Astrocyte of the spinal cord (primary cell): ENCODE measurements at regions not wholly inside any gene's neighbourhood (a gene's known extent, or its start where the extent isn't known, plus 50 kb on each side); places are given as distances from the start of the nearest gene placed in this dataset.
"Not testable (repeated sequence)": the region's sequence is repeated elsewhere in the genome, so short reads cannot be mapped to it uniquely, and the experiment has no call there.

Source experiments
- DNase-seq: peaks from one replicate; pipeline ENCODE4 v3.0.0; 2011; ENCODE audit warnings: low read depth, low spot score
- H3K4me3 ChIP-seq: 2 replicates; pipeline ENCODE4 v1.5.1; 2011; ENCODE audit warnings: low read depth, mild to moderate bottlenecking, low read length, moderate library complexity
- CTCF ChIP-seq: IDR thresholded peaks from 2 replicates; pipeline ENCODE4 v1.5.1; 2012; ENCODE audit warnings: low read depth, mild to moderate bottlenecking, low read length, inconsistent platforms
- in situ Hi-C: cut with HindIII; loops from 2 replicates; pipeline ENCODE4 v1.10.0; 2017; ENCODE audit warnings: low sequenced_read_pairs

GRCh38 chr7:25597946-25598345 is 369.7 kb upstream of the NPVF start:
- H3K4me3 ChIP-seq = no peak overlapping the region
- no peak for DNase-seq
- no peak for TF ChIP-seq CTCF
- in situ Hi-C loops = no loop called here

GRCh38 chr7:25598765-25599164 is 370.5 kb upstream of the NPVF start:
- DNase-seq = no peak
- in situ Hi-C loops = no loop called here
- H3K4me3 ChIP-seq = no peak overlapping the region
- no peak for TF ChIP-seq CTCF

DNA sequence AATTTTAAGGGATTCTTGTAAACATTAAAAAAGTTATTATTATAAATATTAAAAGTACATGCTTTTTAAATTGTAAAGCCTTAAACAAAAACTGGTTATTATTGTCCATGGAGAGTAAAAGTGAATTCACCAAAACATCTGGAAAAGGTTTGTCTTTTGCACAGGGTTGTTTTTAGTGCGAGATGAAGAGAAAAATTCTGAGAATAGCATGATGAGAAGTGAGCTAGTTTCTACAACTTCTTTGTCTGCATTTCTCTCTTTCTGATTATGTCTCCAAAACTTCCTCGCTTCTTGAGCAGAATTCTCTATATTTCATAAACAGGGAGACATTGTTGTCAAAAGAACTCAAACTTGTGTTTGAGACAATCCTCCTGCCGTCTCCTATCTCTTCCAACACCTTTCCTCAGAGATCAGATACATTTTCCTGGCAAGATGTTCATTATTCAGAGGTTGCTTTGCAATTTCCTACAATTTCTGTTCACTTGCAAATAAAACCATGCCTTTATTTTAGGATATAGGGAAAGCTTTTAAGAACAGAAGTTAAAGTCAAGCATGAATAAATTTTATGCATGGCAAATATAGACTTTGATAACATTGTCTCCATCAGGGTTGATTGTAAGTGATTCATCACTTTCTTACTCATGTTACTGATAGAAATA is 372.1 kb upstream of the NPVF start:
- DNase-seq = no peak
- in situ Hi-C loops = no loop called here
- H3K4me3 ChIP-seq = no peak overlapping the region
- no peak for TF ChIP-seq CTCF

- in situ Hi-C loops, H3K4me3 ChIP-seq, DNase-seq: not testable (repeated sequence)
Measured at GRCh38 chr7:25602730-25603426, 374.6 kb upstream of the NPVF start.

DNA sequence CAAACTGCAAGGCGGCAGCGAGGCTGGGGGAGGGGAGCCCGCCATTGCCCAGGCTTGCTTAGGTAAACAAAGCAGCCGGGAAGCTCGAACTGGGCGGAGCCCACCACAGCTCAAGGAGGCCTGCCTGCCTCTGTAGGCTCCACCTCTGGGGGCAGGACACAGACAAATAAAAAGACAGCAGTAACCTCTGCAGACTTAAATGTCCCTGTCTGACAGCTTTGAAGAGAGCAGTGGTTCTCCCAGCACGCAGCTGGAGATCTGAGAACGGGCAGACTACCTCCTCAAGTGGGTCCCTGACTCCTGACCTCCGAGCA is 375.1 kb upstream of the NPVF start:
- H3K4me3 ChIP-seq, in situ Hi-C loops, DNase-seq: not testable (repeated sequence)

DNA sequence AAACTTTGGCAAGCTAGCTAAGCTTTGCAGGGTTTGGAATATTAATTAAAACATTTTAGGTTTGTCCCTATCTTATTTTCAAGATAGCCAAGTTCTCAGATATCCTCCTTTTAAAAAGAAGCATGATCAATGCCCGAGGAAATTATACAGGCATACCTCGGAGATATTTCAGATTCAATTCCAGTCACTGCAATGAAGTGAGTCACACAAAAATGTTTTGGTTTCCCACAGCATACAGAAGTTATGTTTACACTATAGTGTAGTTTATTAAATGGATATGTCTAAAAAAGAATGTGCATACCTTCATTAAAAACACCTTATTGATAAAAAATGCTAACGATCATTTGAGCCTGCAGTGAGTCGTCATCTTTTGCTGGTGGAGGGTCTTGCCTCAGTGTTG is 382.9 kb upstream of the NPVF start:
- in situ Hi-C loops = no loop called here
- no peak overlapping the region for H3K4me3 ChIP-seq
- no peak for DNase-seq
- TF ChIP-seq CTCF = no peak

DNA sequence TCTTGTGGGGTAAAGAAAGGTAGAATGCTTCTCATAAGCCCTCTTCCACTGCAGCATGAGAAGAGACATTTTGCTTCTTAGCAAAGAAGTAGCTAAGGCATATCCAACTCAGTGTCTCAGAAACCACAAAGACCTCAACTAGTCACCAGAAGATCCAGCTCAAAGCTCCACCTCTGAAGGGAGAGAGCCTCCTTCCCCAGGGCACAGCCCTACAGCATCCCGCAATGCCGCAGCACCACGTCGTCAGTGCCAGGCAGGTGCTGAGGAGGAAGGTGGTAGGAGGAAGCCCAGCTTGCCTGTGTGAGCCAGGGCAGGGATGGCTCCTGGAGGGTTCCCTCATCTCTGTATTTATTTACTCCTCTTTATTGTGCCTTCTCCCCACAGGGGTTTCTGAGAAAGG is 385.6 kb upstream of the NPVF start:
- in situ Hi-C loops = no loop called here
- H3K4me3 ChIP-seq = no peak overlapping the region
- no peak for DNase-seq
- no peak for TF ChIP-seq CTCF
